Mesendoderm (in vitro differentiated cells): ENCODE measurements at regions not wholly inside any gene's neighbourhood (a gene's known extent, or its start where the extent isn't known, plus 50 kb on each side); places are given as distances from the start of the nearest gene placed in this dataset.

ENCODE experiments used
- DNase-seq: peaks from one replicate; pipeline ENCODE4 v3.0.0; 2013
- H2AK5ac ChIP-seq: 2 replicates; pipeline ENCODE4 v1.6.1; 2013; ENCODE audit warnings: low read length, inconsistent platforms
- H2BK120ac ChIP-seq: 2 replicates; pipeline ENCODE4 v1.6.1; 2013; ENCODE audit warnings: low read depth, mild to moderate bottlenecking, low read length, moderate library complexity, mixed read lengths
- H2BK15ac ChIP-seq: replicated peaks from 2 replicates; pipeline ENCODE4 v1.6.1; 2013; ENCODE audit warnings: low read depth, mild to moderate bottlenecking, moderate library complexity
- H2BK5ac ChIP-seq: 2 replicates; pipeline ENCODE4 v1.6.1; 2013; ENCODE audit warnings: low read length, inconsistent platforms
- H3K18ac ChIP-seq: 2 replicates; pipeline ENCODE4 v1.6.1; 2013; ENCODE audit warnings: mild to moderate bottlenecking, low read length, mixed read lengths
- H3K23ac ChIP-seq: one replicate; pipeline ENCODE4 v1.6.1; 2013; ENCODE audit warnings: low read length
- H3K27ac ChIP-seq: 2 replicates; pipeline ENCODE4 v1.5.1; 2013; ENCODE audit warnings: low read depth, mild to moderate bottlenecking, inconsistent platforms, low read length, moderate library complexity
- H3K27me3 ChIP-seq: 2 replicates; pipeline ENCODE4 v1.6.1; 2013; ENCODE audit warnings: low read length, control low read depth, mild to moderate bottlenecking, inconsistent platforms; ENCODE audit not compliant: insufficient read depth, poor library complexity
- H3K36me3 ChIP-seq: 2 replicates; pipeline ENCODE4 v1.6.1; 2013; ENCODE audit warnings: low read length, inconsistent platforms; ENCODE audit not compliant: control insufficient read depth, insufficient read depth
- H3K4ac ChIP-seq: one replicate; pipeline ENCODE4 v1.6.1; 2013; ENCODE audit warnings: low read depth, mild to moderate bottlenecking, low read length, moderate library complexity
- H3K4me1 ChIP-seq: 2 replicates; pipeline ENCODE4 v1.6.1; 2013; ENCODE audit warnings: low read depth, low read length, inconsistent platforms; ENCODE audit not compliant: control insufficient read depth
- H3K4me2 ChIP-seq: 2 replicates; pipeline ENCODE4 v1.6.1; 2013; ENCODE audit warnings: low read length
- H3K4me3 ChIP-seq: 2 replicates; pipeline ENCODE4 v1.5.1; 2013; ENCODE audit warnings: mild to moderate bottlenecking, low read length
- H3K56ac ChIP-seq: one replicate; pipeline ENCODE4 v1.6.1; 2013; ENCODE audit warnings: low read length
- H3K79me1 ChIP-seq: 2 replicates; pipeline ENCODE4 v1.6.1; 2013; ENCODE audit warnings: low read length, inconsistent platforms
- H3K79me2 ChIP-seq: 2 replicates; pipeline ENCODE4 v1.6.1; 2013; ENCODE audit warnings: mild to moderate bottlenecking, low read length; ENCODE audit not compliant: control insufficient read depth, insufficient read depth
- H3K9ac ChIP-seq: 2 replicates; pipeline ENCODE4 v1.6.1; 2013; ENCODE audit warnings: low read length, inconsistent platforms
- H4K5ac ChIP-seq: one replicate; pipeline ENCODE4 v1.6.1; 2013; ENCODE audit warnings: low read length
- H4K8ac ChIP-seq: one replicate; pipeline ENCODE4 v1.6.1; 2013; ENCODE audit warnings: low read depth, mild to moderate bottlenecking, control low read depth, low read length, moderate library complexity
- WGBS: extraction: QIAGEN DNeasy Blood & Tissue Kit; methylation state at CpG from one replicate; pipeline ENCODE4 v1.1.7; 2013; ENCODE audit warnings: low lambda C conversion rate, missing lambda C conversion rate; ENCODE audit not compliant: insufficient coverage; ENCODE audit errors: extremely low coverage; 5-methylcytosine and 5-hydroxymethylcytosine counted together

DNA sequence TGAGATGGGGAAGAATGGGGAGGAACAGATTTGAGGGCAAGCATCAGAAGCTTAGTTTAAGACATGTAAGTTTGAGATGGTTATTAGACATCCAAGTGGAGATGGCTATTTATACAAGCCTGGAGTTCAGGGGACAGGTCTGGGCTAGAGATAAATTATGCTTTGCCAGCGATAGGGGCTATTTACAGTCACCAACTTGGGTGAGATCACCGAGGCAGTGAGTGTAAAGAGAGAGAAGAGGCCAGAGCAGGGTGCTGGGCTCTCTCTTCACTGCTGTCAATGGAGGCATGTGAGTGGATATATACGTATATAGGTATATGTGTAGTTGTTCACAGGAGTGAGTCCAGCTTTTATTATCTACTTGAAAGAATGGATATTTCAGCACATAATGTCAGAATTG lies 81.0 kb downstream of the QPCT start:
- Histone ChIP-seq H2BK5ac (no peak overlapping the region), H3K79me1 (no peaks in the 10 kb centered on the region), H3K56ac (no peak overlapping the region), H2AK5ac (no peak overlapping the region), H3K27me3 (no peaks in the 10 kb centered on the region), H3K4me1 (no peaks in the 10 kb centered on the region), H3K9ac (no peak overlapping the region), H3K23ac (no peak overlapping the region), H2BK15ac (no peak overlapping the region), H4K5ac (no peak overlapping the region), H3K36me3 (no peaks in the 10 kb centered on the region), H2BK120ac (no peak overlapping the region), H3K4me3 (no peak overlapping the region), H3K27ac (no peak overlapping the region), H4K8ac (no peak overlapping the region), H3K4me2 (no peak overlapping the region), H3K18ac (no peak overlapping the region), H3K4ac (no peak overlapping the region), H3K79me2 (no peaks in the 10 kb centered on the region)
- DNase-seq, result no peak
- no CpG with 5 or more reads among the region's 3 CpGs for WGBS

DNA sequence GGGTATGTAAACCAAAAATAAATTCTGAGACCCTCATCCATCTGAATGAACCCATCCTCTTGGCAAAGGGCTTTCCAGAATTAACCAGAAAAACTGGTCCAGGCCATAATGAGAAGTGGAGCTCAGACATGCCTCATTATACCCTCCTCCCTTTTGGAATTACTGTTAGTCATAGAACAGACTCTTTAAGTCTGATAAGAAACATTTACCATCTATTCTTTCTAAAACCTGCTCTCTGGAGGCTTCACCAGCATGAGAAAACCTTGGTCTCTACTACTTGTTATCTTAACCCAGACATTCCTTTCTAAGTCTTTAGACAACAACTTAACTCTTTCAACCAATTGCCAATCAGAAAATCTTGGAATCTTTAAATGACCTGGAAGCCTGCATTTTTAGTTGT lies 82.8 kb downstream of the QPCT start:
- Histone ChIP-seq H3K9ac (no peak overlapping the region), H3K4ac (no peak overlapping the region), H3K4me3 (no peak overlapping the region), H3K23ac (no peak overlapping the region), H3K27me3 (no peaks in the 10 kb centered on the region), H3K36me3 (no peaks in the 10 kb centered on the region), H3K79me2 (no peaks in the 10 kb centered on the region), H3K56ac (no peak overlapping the region), H3K4me1 (no peaks in the 10 kb centered on the region), H2BK5ac (no peak overlapping the region), H4K8ac (no peak overlapping the region), H2AK5ac (no peak overlapping the region), H3K79me1 (no peaks in the 10 kb centered on the region), H3K18ac (no peak overlapping the region), H4K5ac (no peak overlapping the region), H2BK120ac (no peak overlapping the region), H3K4me2 (no peak overlapping the region), H3K27ac (no peak overlapping the region), H2BK15ac (no peak overlapping the region)
- DNase-seq, result no peak

DNA sequence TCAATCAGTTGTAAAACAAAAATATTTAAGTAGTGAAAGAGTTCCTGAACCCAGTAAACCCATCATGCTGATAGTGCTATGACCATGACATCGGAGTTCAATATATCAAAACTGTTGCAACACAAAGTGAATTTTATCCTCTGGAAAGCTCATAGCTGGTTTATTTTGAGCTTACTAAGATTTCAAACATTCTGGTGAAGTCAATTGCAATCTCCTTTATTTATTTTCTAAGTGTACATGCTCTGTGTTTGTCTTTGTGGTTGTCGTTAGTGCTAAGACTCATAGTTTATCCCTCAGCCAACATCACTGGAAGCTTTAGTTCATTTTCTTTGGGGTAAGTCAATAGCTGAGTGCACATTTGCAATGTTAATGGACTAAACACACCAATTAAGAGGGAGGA lies 91.9 kb downstream of the QPCT start:
- no peaks in the 10 kb centered on the region for H3K36me3 ChIP-seq
- no peak overlapping the region for H2AK5ac ChIP-seq
- no peaks in the 10 kb centered on the region for H3K27me3 ChIP-seq
- no peaks in the 10 kb centered on the region for H3K4me1 ChIP-seq
- no peak overlapping the region for H3K4me2 ChIP-seq
- no peak overlapping the region for H2BK15ac ChIP-seq
- no peak overlapping the region for H3K9ac ChIP-seq
- H4K5ac ChIP-seq, result no peak overlapping the region
- H3K23ac ChIP-seq, result no peak overlapping the region
- H3K56ac ChIP-seq, result no peak overlapping the region
- no peaks in the 10 kb centered on the region for H3K79me1 ChIP-seq
- no peak overlapping the region for H3K27ac ChIP-seq
- no peaks in the 10 kb centered on the region for H3K79me2 ChIP-seq
- no peak overlapping the region for H3K4ac ChIP-seq
- DNase-seq, result no peak
- WGBS, result no CpG with 5 or more reads among the region's 2 CpGs
- no peak overlapping the region for H2BK5ac ChIP-seq
- no peak overlapping the region for H2BK120ac ChIP-seq
- no peak overlapping the region for H4K8ac ChIP-seq
- no peak overlapping the region for H3K18ac ChIP-seq
- no peak overlapping the region for H3K4me3 ChIP-seq

DNA sequence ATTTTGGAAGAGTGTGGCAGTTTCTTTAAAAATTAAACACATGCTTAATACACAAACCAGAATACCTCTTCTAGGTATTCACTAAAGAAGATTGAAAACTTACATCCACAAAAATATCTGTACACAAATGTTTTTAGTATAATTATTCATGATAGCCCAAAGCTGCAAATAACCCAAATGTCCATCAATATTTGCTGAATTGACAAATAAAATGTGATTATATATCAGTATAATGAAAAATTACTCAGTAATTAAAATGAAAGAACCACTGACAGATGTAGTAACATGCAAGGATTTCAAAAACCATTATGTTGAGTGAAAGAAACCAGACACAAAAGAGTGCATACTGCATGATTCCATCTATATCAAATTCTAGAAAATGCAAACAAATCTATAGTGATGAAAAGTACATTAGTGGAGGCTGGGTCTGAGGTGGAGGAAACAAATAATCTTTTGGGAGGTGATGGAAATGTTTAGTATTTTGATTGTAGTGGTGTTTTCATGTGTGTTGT lies 94.8 kb downstream of the QPCT start:
- DNase-seq, result no peak
- H3K4me1 ChIP-seq, result no peaks in the 10 kb centered on the region
- no peak overlapping the region for H4K8ac ChIP-seq
- H3K4me3 ChIP-seq, result no peak overlapping the region
- no peak overlapping the region for H2BK5ac ChIP-seq
- no peak overlapping the region for H4K5ac ChIP-seq
- H3K79me1 ChIP-seq, result no peaks in the 10 kb centered on the region
- H3K36me3 ChIP-seq, result no peaks in the 10 kb centered on the region
- H3K9ac ChIP-seq, result no peak overlapping the region
- no peak overlapping the region for H3K23ac ChIP-seq
- no peak overlapping the region for H3K56ac ChIP-seq
- H3K27me3 ChIP-seq, result no peaks in the 10 kb centered on the region
- no peak overlapping the region for H3K4me2 ChIP-seq
- no peak overlapping the region for H2BK15ac ChIP-seq
- H3K4ac ChIP-seq, result no peak overlapping the region
- no peaks in the 10 kb centered on the region for H3K79me2 ChIP-seq
- H3K27ac ChIP-seq, result no peak overlapping the region
- H3K18ac ChIP-seq, result no peak overlapping the region
- no peak overlapping the region for H2BK120ac ChIP-seq
- H2AK5ac ChIP-seq, result no peak overlapping the region

DNA sequence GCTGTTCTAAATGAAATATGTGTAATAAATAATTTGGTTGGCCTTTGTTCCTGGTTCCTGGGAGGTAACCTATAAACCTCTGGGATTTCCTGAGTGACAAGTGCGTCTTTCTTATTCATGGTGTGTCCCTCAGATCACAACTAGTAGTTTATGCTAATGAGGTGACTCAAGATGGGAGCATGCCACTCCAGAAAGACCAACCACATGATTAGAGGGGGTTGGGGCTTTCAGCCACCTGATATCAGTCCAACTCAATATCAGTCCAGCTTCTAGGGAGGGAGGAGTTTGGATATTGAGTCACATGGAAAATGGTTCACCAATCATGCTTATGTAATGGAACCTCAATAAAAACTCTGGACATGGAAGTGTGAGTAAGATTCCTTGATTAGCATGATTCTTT lies 96.6 kb downstream of the QPCT start:
- Histone ChIP-seq H2BK120ac (no peak overlapping the region), H3K79me2 (no peaks in the 10 kb centered on the region), H3K27ac (no peak overlapping the region), H3K4me1 (no peaks in the 10 kb centered on the region), H4K8ac (no peak overlapping the region), H2BK5ac (no peak overlapping the region), H3K36me3 (no peaks in the 10 kb centered on the region), H3K56ac (no peak overlapping the region), H3K9ac (no peak overlapping the region), H3K23ac (no peak overlapping the region), H3K4me3 (no peak overlapping the region), H3K79me1 (no peaks in the 10 kb centered on the region), H3K27me3 (no peaks in the 10 kb centered on the region), H3K18ac (no peak overlapping the region), H3K4me2 (no peak overlapping the region), H4K5ac (no peak overlapping the region), H2AK5ac (no peak overlapping the region), H3K4ac (no peak overlapping the region), H2BK15ac (no peak overlapping the region)
- no peak for DNase-seq
- no CpG with 5 or more reads among the region's 1 CpG for WGBS

DNA sequence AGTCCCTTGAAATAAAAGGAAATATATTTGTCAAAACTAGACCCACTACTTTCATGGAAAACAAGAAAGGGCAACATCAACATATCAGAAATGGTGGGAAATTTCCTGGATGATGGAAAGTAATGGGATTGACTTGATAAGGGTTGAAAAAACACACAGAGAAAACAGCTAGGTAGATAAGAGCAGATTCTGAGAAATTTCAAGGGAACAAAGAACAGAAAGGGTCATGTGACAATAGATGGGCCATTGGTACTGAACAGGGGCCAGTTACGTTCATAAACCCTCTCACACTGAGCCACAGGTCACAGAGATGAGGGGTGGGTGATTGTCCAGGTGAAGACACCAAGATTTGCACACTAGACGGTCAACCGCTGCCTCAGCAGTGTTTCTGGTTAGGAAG lies 98.7 kb downstream of the QPCT start:
- peak overlapping the region; percentile 98 for H2BK5ac ChIP-seq
- H3K56ac ChIP-seq, result peak overlapping the region; percentile 81
- H2AK5ac ChIP-seq, result no peak overlapping the region
- H3K23ac ChIP-seq, result no peak overlapping the region
- no peaks in the 10 kb centered on the region for H3K79me1 ChIP-seq
- H3K4me3 ChIP-seq, result no peak overlapping the region
- H4K8ac ChIP-seq, result no peak overlapping the region
- peak overlapping the region; percentile 42 for H3K27ac ChIP-seq
- H3K27me3 ChIP-seq, result no peaks in the 10 kb centered on the region
- no peaks in the 10 kb centered on the region for H3K4me1 ChIP-seq
- no CpG with 5 or more reads among the region's 3 CpGs for WGBS
- H2BK15ac ChIP-seq, result no peak overlapping the region
- H4K5ac ChIP-seq, result peak overlapping the region; percentile 35
- DNase-seq, result peak; percentile 69
- no peaks in the 10 kb centered on the region for H3K79me2 ChIP-seq
- H3K36me3 ChIP-seq, result no peaks in the 10 kb centered on the region
- peak overlapping the region; percentile 39 for H3K18ac ChIP-seq
- no peak overlapping the region for H3K9ac ChIP-seq
- H3K4me2 ChIP-seq, result no peak overlapping the region
- peak overlapping the region; percentile 34 for H2BK120ac ChIP-seq
- H3K4ac ChIP-seq, result peak overlapping the region; percentile 20
